ENCODE measurements at regions not wholly inside any gene's neighbourhood (a gene's known extent, or its start where the extent isn't known, plus 50 kb on each side); places are given as distances from the start of the nearest gene placed in this dataset.

- ChIA-PET CTCF (no interaction called here), POLR2A (no interaction called here)
- no peak for DNase-seq (ENCODE audit: extremely low spot score)
- no peak for TF ChIP-seq CTCF (IDR thresholded peaks at IDR 0.05; ENCODE audit: control extremely low read depth, extremely low read depth, low read depth, missing control alignments)
Measured at GRCh38 chr20:56797023-56797422, 167.9 kb downstream of the TFAP2C start.

- POLR2A ChIA-PET = no interaction called here
- TF ChIP-seq CTCF (IDR thresholded peaks at IDR 0.05; ENCODE audit: control extremely low read depth, extremely low read depth, low read depth, missing control alignments) = no peak
- no peak for DNase-seq (ENCODE audit: extremely low spot score)
- CTCF ChIA-PET = no interaction called here
Measured at GRCh38 chr20:56798634-56799033, 169.5 kb downstream of the TFAP2C start.

- ChIA-PET POLR2A (no interaction called here), CTCF (no interaction called here)
- DNase-seq (ENCODE audit: extremely low spot score) = no peak
- TF ChIP-seq CTCF (IDR thresholded peaks at IDR 0.05; ENCODE audit: control extremely low read depth, extremely low read depth, low read depth, missing control alignments) = no peak
Measured at GRCh38 chr20:56799187-56799586, 170.1 kb downstream of the TFAP2C start.

- ChIA-PET POLR2A (no interaction called here), CTCF (no interaction called here)
- DNase-seq (ENCODE audit: extremely low spot score) = no peak
- no peak for TF ChIP-seq CTCF (IDR thresholded peaks at IDR 0.05; ENCODE audit: control extremely low read depth, extremely low read depth, low read depth, missing control alignments)
Measured at GRCh38 chr20:56800088-56800487, 171.0 kb downstream of the TFAP2C start.

- TF ChIP-seq CTCF (IDR thresholded peaks at IDR 0.05; ENCODE audit: control extremely low read depth, extremely low read depth, low read depth, missing control alignments) = no peak
- no peak for DNase-seq (ENCODE audit: extremely low spot score)
- ChIA-PET POLR2A (no interaction called here), CTCF (no interaction called here)
Measured at GRCh38 chr20:56801971-56802755, 173.1 kb downstream of the TFAP2C start.

- DNase-seq (ENCODE audit: extremely low spot score) = no peak
- TF ChIP-seq CTCF (IDR thresholded peaks at IDR 0.05; ENCODE audit: control extremely low read depth, extremely low read depth, low read depth, missing control alignments) = no peak
- ChIA-PET CTCF (no interaction called here), POLR2A (no interaction called here)
Measured at GRCh38 chr20:56802805-56803204, 173.7 kb downstream of the TFAP2C start.
